CD14-positive monocyte (primary cell): ENCODE measurements at regions not wholly inside any gene's neighbourhood (a gene's known extent, or its start where the extent isn't known, plus 50 kb on each side); places are given as distances from the start of the nearest gene placed in this dataset.

ENCODE experiments used
- DNase-seq, 3 donors: peaks; one replicate each; pipeline ENCODE4 v3.0.0-alpha.2; 2011 to 2022
- H2AFZ ChIP-seq: 2 replicates; pipeline ENCODE4 v1.6.0; 2012; ENCODE audit warnings: mild to moderate bottlenecking, low read depth, low read length, inconsistent platforms; ENCODE audit not compliant: insufficient read depth, poor library complexity, severe bottlenecking
- H3K27ac ChIP-seq, 2 donors: 1 replicate in 1 of 2; 2 replicates in 1 of 2; pipeline ENCODE4 v1.5.1; 2012 to 2013; ENCODE audit warnings: low read length in 2 of 2, control low read depth in 1 of 2, inconsistent platforms in 1 of 2, low read depth in 1 of 2, mild to moderate bottlenecking in 1 of 2
- H3K27me3 ChIP-seq, 2 donors: one replicate each; pipeline versions ENCODE4 v1.6.0 to v1.6.1; 2011 to 2013; ENCODE audit warnings: low read length in 2 of 2; ENCODE audit not compliant: control insufficient read depth in 2 of 2, insufficient read depth in 2 of 2
- H3K36me3 ChIP-seq, 2 donors: replicated peaks in 1 of 2; 1 replicate in 1 of 2; 2 replicates in 1 of 2; pipeline versions ENCODE4 v1.5.1 to v1.6.1; 2012 to 2013; ENCODE audit warnings: low read length in 2 of 2, control low read depth in 1 of 2, inconsistent platforms in 1 of 2, mild to moderate bottlenecking in 1 of 2; ENCODE audit not compliant: insufficient read depth in 2 of 2, control insufficient read depth in 1 of 2
- H3K4me1 ChIP-seq, 2 donors: 1 replicate in 1 of 2; 2 replicates in 1 of 2; pipeline versions ENCODE4 v1.5.1 to v1.6.1; 2012 to 2013; ENCODE audit warnings: low read length in 2 of 2, control low read depth in 1 of 2, inconsistent platforms in 1 of 2, mild to moderate bottlenecking in 1 of 2, moderate library complexity in 1 of 2; ENCODE audit not compliant: insufficient read depth in 2 of 2, control insufficient read depth in 1 of 2
- H3K4me2 ChIP-seq: replicated peaks from 2 replicates; pipeline ENCODE3; 2012; ENCODE audit warnings: low read length, moderate library complexity, mild to moderate bottlenecking; ENCODE audit not compliant: poor library complexity, severe bottlenecking; ENCODE audit errors: extremely low read depth
- H3K4me3 ChIP-seq, 3 experiments: fragments of 200-600 bp in 1 of 3; sonication (generic) in 1 of 3; replicated peaks in 1 of 3; 1 replicate in 2 of 3; 2 replicates in 1 of 3; pipeline ENCODE4 v1.5.1; 2011 to 2013; ENCODE audit warnings: low read length in 3 of 3, mild to moderate bottlenecking in 3 of 3, control low read depth in 2 of 3, low read depth in 2 of 3, inconsistent platforms in 1 of 3, moderate library complexity in 1 of 3
- H3K79me2 ChIP-seq: 2 replicates; pipeline ENCODE4 v1.6.0; 2012; ENCODE audit warnings: mild to moderate bottlenecking, control low read depth, inconsistent platforms, low read length, moderate library complexity; ENCODE audit not compliant: insufficient read depth
- H3K9ac ChIP-seq: 2 replicates; pipeline ENCODE4 v1.6.0; 2017; ENCODE audit warnings: low read length, mild to moderate bottlenecking; ENCODE audit not compliant: insufficient read depth, poor library complexity, severe bottlenecking
- H3K9me3 ChIP-seq, 2 donors: replicated peaks in 1 of 2; 1 replicate in 1 of 2; 2 replicates in 1 of 2; pipeline versions ENCODE4 v1.5.1 to v1.6.1; 2012 to 2013; ENCODE audit warnings: low read length in 2 of 2, control low read depth in 1 of 2; ENCODE audit not compliant: control insufficient read depth in 1 of 2, insufficient read depth in 1 of 2
- H4K20me1 ChIP-seq: 2 replicates; pipeline ENCODE4 v1.6.0; 2012; ENCODE audit warnings: mild to moderate bottlenecking, low read length, control low read depth, moderate library complexity; ENCODE audit not compliant: insufficient read depth
- H3K27ac Mint-ChIP-seq, 7 donors: one replicate each; pipeline ENCODE4 v1.8.0; 2020; ENCODE audit warnings: mild to moderate bottlenecking in 7 of 7, mixed read lengths in 7 of 7, moderate library complexity in 6 of 7, inconsistent platforms in 2 of 7
- H3K27me3 Mint-ChIP-seq, 3 donors: one replicate each; pipeline ENCODE4 v1.8.0; 2021 to 2022; ENCODE audit warnings: low read depth in 3 of 3, mild to moderate bottlenecking in 3 of 3, mixed read lengths in 3 of 3, moderate library complexity in 3 of 3, inconsistent platforms in 1 of 3
- H3K36me3 Mint-ChIP-seq, 2 donors: one replicate each; pipeline ENCODE4 v1.8.0; 2020; ENCODE audit warnings: mixed read lengths in 2 of 2, inconsistent platforms in 1 of 2, mild to moderate bottlenecking in 1 of 2
- H3K4me1 Mint-ChIP-seq: one replicate; pipeline ENCODE4 v1.8.0; 2020; ENCODE audit warnings: mild to moderate bottlenecking, mixed read lengths
- H3K4me3 Mint-ChIP-seq, 2 donors: one replicate each; pipeline ENCODE4 v1.8.0; 2020; ENCODE audit warnings: mild to moderate bottlenecking in 2 of 2, mixed read lengths in 2 of 2, moderate library complexity in 1 of 2
- H3K9me3 Mint-ChIP-seq, 7 donors: one replicate each; pipeline ENCODE4 v1.8.0; 2020 to 2022; ENCODE audit warnings: mixed read lengths in 7 of 7, mild to moderate bottlenecking in 6 of 7, moderate library complexity in 6 of 7, inconsistent platforms in 2 of 7
- WGBS: methylation state at CpG from one replicate; pipeline ENCODE4 v1.1.5; 2013; ENCODE audit warnings: missing lambda C conversion rate; ENCODE audit not compliant: insufficient coverage; 5-methylcytosine and 5-hydroxymethylcytosine counted together
- intact Hi-C, 2 donors: fragments of 100-400 bp; cut with micrococcal nuclease; formaldehyde crosslinking; loops; one replicate each; pipeline versions ENCODE4 v1.15.0 to v1.15.1; 2023
- TF ChIP-seq, protein P1 (sequence below): fragments of 200-600 bp; IDR thresholded peaks from one replicate; pipeline ENCODE4 v1.8.0; 2022; ENCODE audit warnings: antibody characterized with exemption, mild to moderate bottlenecking

DNA sequence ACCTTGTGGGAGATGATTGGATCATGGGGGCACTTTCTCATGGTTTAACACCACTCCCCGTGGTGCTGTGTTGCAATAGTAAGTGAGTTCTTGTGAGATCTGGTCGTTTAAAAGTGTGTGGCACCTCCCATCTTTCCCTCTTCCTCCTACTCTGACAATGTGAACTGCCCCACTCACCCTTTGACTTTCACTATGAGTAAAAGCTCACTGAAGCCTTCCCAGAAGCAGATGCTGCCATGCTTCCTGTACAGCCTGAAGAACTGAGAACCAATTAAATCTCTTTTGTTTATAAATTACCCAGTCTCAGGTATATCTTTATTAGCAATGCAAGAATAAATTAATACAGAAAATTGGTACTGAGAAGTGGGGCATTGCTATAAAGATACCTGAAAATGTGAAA lies 509.6 kb upstream of the CT83 start:
- H3K4me1 Mint-ChIP-seq, result no peaks in the 10 kb centered on the region
- Histone ChIP-seq H3K27ac (no peak overlapping the region), H2AFZ (no peak overlapping the region), H3K4me1 (no peaks in the 10 kb centered on the region), H3K4me2 (no peak overlapping the region), H3K9ac (no peak overlapping the region), H3K9me3 (peaks cover 6 to 11% of the 10 kb centered on the region in 2 donors), H3K4me3 (no peak overlapping the region), H3K79me2 (no peaks in the 10 kb centered on the region), H3K27me3 (no peaks in the 10 kb centered on the region), H4K20me1 (no peaks in the 10 kb centered on the region), H3K36me3 (no peaks in the 10 kb centered on the region)
- H3K36me3 Mint-ChIP-seq, result no peaks in the 10 kb centered on the region
- H3K4me3 Mint-ChIP-seq, result no peak overlapping the region
- no CpG with 5 or more reads among the region's 2 CpGs for WGBS
- H3K9me3 Mint-ChIP-seq, result peaks cover 0 to 12% (median 3%) of the 10 kb centered on the region in 7 donors
- no peaks in the 10 kb centered on the region for H3K27me3 Mint-ChIP-seq
- no peak overlapping the region for H3K27ac Mint-ChIP-seq
- intact Hi-C loops, result no loop called here
- TF ChIP-seq, protein P1, sequence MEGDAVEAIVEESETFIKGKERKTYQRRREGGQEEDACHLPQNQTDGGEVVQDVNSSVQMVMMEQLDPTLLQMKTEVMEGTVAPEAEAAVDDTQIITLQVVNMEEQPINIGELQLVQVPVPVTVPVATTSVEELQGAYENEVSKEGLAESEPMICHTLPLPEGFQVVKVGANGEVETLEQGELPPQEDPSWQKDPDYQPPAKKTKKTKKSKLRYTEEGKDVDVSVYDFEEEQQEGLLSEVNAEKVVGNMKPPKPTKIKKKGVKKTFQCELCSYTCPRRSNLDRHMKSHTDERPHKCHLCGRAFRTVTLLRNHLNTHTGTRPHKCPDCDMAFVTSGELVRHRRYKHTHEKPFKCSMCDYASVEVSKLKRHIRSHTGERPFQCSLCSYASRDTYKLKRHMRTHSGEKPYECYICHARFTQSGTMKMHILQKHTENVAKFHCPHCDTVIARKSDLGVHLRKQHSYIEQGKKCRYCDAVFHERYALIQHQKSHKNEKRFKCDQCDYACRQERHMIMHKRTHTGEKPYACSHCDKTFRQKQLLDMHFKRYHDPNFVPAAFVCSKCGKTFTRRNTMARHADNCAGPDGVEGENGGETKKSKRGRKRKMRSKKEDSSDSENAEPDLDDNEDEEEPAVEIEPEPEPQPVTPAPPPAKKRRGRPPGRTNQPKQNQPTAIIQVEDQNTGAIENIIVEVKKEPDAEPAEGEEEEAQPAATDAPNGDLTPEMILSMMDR, result no peak
- no peak for DNase-seq

DNA sequence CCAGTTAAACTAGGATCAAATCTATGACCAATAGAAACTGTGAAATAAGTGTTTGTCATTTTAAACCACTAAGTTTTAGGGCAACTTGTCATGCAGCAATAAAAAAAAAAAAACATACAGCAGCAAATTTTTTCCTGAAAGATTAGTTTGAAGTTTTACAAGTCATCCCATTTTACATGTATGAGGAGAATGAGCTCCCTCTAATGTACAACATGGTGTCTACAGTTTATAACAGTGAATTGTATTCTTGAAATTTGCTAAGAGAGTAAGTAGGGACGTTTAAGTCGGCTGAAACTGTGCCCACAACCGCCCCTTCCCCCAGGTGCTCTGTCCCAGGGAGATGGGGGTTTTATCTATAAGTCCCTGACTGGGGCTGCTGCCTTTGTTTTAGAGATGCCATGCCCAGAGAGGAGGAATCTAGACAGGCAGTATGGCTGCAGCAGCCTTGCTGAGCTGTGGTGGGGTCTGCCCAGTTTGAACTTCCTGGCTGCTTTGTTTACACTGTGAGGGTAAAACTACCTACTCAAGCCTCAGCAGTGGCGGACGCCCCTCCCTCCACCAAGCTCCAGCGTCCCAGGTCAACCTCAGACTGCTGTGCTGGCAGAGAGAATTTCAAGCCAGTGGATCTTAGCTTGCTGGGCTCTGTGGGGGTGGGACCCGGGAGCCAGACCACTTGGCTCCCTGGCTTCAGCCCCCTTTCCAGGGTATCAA lies 499.3 kb upstream of the CT83 start:
- TF ChIP-seq, protein P1, result no peak

More for the DNA sequence above, 499.3 kb upstream of the CT83 start:
- no peak for DNase-seq
- Histone ChIP-seq H3K27me3 (no peaks in the 10 kb centered on the region), H3K27ac (no peak overlapping the region), H3K9ac (no peak overlapping the region), H3K79me2 (no peaks in the 10 kb centered on the region), H2AFZ (no peak overlapping the region), H4K20me1 (no peaks in the 10 kb centered on the region), H3K36me3 (no peaks in the 10 kb centered on the region), H3K4me1 (no peaks in the 10 kb centered on the region), H3K9me3 (no peaks in the 10 kb centered on the region), H3K4me2 (no peak overlapping the region), H3K4me3 (no peak overlapping the region)
- Mint-ChIP-seq H3K36me3 (no peaks in the 10 kb centered on the region), H3K4me3 (no peak overlapping the region), H3K27ac (no peak overlapping the region), H3K27me3 (no peaks in the 10 kb centered on the region), H3K4me1 (no peaks in the 10 kb centered on the region), H3K9me3 (peaks cover 0 to 7% (median 2%) of the 10 kb centered on the region in 7 donors)
- WGBS, result no CpG with 5 or more reads among the region's 7 CpGs
- intact Hi-C loops, result no loop called here
